Fibroblast of lung (primary cell): ENCODE measurements at regions not wholly inside any gene's neighbourhood (a gene's known extent, or its start where the extent isn't known, plus 50 kb on each side); places are given as distances from the start of the nearest gene placed in this dataset.

Experiments used
- DNase-seq, 2 donors: peaks; one replicate each; pipeline versions ENCODE4 v3.0.0 to v3.0.0-alpha.2; 2010; ENCODE audit warnings: low read depth in 2 of 2
- H2AFZ ChIP-seq: 2 replicates; pipeline ENCODE4 v1.5.1; 2012; ENCODE audit warnings: low read length, control low read depth, inconsistent platforms
- H3K27ac ChIP-seq: 2 replicates; pipeline ENCODE4 v1.5.1; 2011; ENCODE audit warnings: low read length, control low read depth; ENCODE audit not compliant: insufficient read depth
- H3K27me3 ChIP-seq: 2 replicates; pipeline ENCODE4 v1.5.1; 2011; ENCODE audit warnings: mild to moderate bottlenecking, low read length; ENCODE audit not compliant: control insufficient read depth, insufficient read depth
- H3K36me3 ChIP-seq: 2 replicates; pipeline ENCODE4 v1.5.1; 2011; ENCODE audit warnings: low read length; ENCODE audit not compliant: control insufficient read depth, insufficient read depth
- H3K4me1 ChIP-seq: 2 replicates; pipeline ENCODE4 v1.5.1; 2011; ENCODE audit warnings: low read length; ENCODE audit not compliant: control insufficient read depth, insufficient read depth; ENCODE audit errors: extremely low read depth
- H3K4me2 ChIP-seq: 2 replicates; pipeline ENCODE4 v1.5.1; 2011; ENCODE audit warnings: low read length, control low read depth; ENCODE audit not compliant: insufficient read depth; ENCODE audit errors: extremely low read depth
- H3K4me3 ChIP-seq, 4 experiments: fragments of 200-600 bp in 1 of 4; sonication (generic) in 1 of 4; replicated peaks in 1 of 4; 2 replicates each; pipeline ENCODE4 v1.5.1; 2011 to 2016; ENCODE audit warnings: low read length in 4 of 4, low read depth in 3 of 4, mild to moderate bottlenecking in 3 of 4, control low read depth in 2 of 4, inconsistent platforms in 1 of 4, mixed read lengths in 1 of 4; ENCODE audit not compliant: insufficient read depth in 1 of 4; ENCODE audit errors: control extremely low read depth in 1 of 4
- H3K79me2 ChIP-seq: 2 replicates; pipeline ENCODE4 v1.5.1; 2012; ENCODE audit warnings: mild to moderate bottlenecking, low read length, inconsistent platforms; ENCODE audit not compliant: control insufficient read depth, insufficient read depth
- H3K9ac ChIP-seq: 2 replicates; pipeline ENCODE4 v1.5.1; 2011; ENCODE audit warnings: mild to moderate bottlenecking, low read length, control low read depth; ENCODE audit not compliant: insufficient read depth
- H3K9me3 ChIP-seq: 2 replicates; pipeline ENCODE4 v1.5.1; 2012; ENCODE audit warnings: low read depth, low read length; ENCODE audit not compliant: control insufficient read depth, insufficient read depth
- H4K20me1 ChIP-seq: 2 replicates; pipeline ENCODE4 v1.5.1; 2011; ENCODE audit warnings: low read length; ENCODE audit not compliant: control insufficient read depth, insufficient read depth; ENCODE audit errors: extremely low read depth
- CTCF ChIP-seq, 2 donors: IDR thresholded peaks in 1 of 2; conservative IDR thresholded peaks in 1 of 2; 1 replicate in 1 of 2; 2 replicates in 1 of 2; pipeline ENCODE4 v1.5.1; 2011 to 2012; ENCODE audit warnings: low read length in 2 of 2, control low read depth in 1 of 2, inconsistent platforms in 1 of 2, low read depth in 1 of 2, mild to moderate bottlenecking in 1 of 2
- EZH2 ChIP-seq: IDR thresholded peaks from 2 replicates; pipeline ENCODE4 v1.5.1; 2012; ENCODE audit warnings: low read length, control low read depth, mild to moderate bottlenecking; ENCODE audit errors: missing control alignments

GRCh38 chr11:127332896-127333295 lies 332.3 kb upstream of the KIRREL3 start:
- DNase-seq, result no peak
- Histone ChIP-seq H4K20me1 (no peaks in the 10 kb centered on the region), H3K27ac (no peak overlapping the region), H3K4me2 (no peak overlapping the region), H2AFZ (no peak overlapping the region), H3K4me3 (no peak overlapping the region), H3K36me3 (no peaks in the 10 kb centered on the region), H3K9me3 (no peaks in the 10 kb centered on the region), H3K4me1 (no peaks in the 10 kb centered on the region), H3K79me2 (no peaks in the 10 kb centered on the region), H3K27me3 (no peaks in the 10 kb centered on the region), H3K9ac (no peak overlapping the region)
- no peak for TF ChIP-seq CTCF (conservative IDR thresholded peaks at IDR 0.05 in 1 of 2, IDR thresholded peaks at IDR 0.05 in 1 of 2; ENCODE audit: low read depth in 1 of 2, low read length in 2 of 2)
- no peak for TF ChIP-seq EZH2

DNA sequence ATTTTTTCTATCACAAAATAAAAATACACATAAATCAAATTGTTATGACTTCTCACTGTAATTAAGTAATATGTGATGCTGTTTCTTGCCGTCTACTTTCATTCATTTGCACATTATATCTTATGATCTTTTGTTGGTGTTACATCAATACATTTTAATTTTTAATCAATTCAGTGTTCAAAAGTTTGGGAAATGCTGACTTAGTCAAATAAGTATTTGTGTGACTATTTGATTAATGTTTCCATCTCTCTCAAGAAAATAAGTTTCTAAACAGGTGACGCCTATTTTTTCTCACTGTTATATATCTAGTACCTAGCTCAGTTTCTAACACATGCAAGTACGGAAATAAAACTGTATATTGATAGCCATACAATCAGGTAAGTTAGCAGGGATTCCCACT lies 329.5 kb upstream of the KIRREL3 start:
- Histone ChIP-seq H3K4me3 (no peak overlapping the region), H3K36me3 (no peaks in the 10 kb centered on the region), H3K27ac (no peak overlapping the region), H3K9me3 (no peaks in the 10 kb centered on the region), H4K20me1 (no peaks in the 10 kb centered on the region), H2AFZ (no peak overlapping the region), H3K4me1 (no peaks in the 10 kb centered on the region), H3K79me2 (no peaks in the 10 kb centered on the region), H3K27me3 (no peaks in the 10 kb centered on the region), H3K4me2 (no peak overlapping the region), H3K9ac (no peak overlapping the region)
- TF ChIP-seq CTCF (conservative IDR thresholded peaks at IDR 0.05 in 1 of 2, IDR thresholded peaks at IDR 0.05 in 1 of 2; ENCODE audit: low read depth in 1 of 2, low read length in 2 of 2), result no peak
- no peak for TF ChIP-seq EZH2
- DNase-seq, result no peak

- H3K79me2 ChIP-seq, result no peaks in the 10 kb centered on the region
- H3K4me1 ChIP-seq, result no peaks in the 10 kb centered on the region
- no peaks in the 10 kb centered on the region for H3K27me3 ChIP-seq
- no peak overlapping the region for H3K9ac ChIP-seq
- no peak overlapping the region for H3K27ac ChIP-seq
- TF ChIP-seq EZH2 (no peak), CTCF (conservative IDR thresholded peaks at IDR 0.05 in 1 of 2, IDR thresholded peaks at IDR 0.05 in 1 of 2; ENCODE audit: low read depth in 1 of 2, low read length in 2 of 2) (no peak)
- DNase-seq, result no peak
- H3K4me2 ChIP-seq, result no peak overlapping the region
- H3K36me3 ChIP-seq, result no peaks in the 10 kb centered on the region
- H3K9me3 ChIP-seq, result no peaks in the 10 kb centered on the region
- H2AFZ ChIP-seq, result no peak overlapping the region
- no peak overlapping the region for H3K4me3 ChIP-seq
- H4K20me1 ChIP-seq, result no peaks in the 10 kb centered on the region
Measured at GRCh38 chr11:127308291-127308690, 307.7 kb upstream of the KIRREL3 start.
